Fibroblast of skin of left biceps (primary cell): ENCODE measurements at regions not wholly inside any gene's neighbourhood (a gene's known extent, or its start where the extent isn't known, plus 50 kb on each side); places are given as distances from the start of the nearest gene placed in this dataset.

Experiments
- DNase-seq, 2 experiments: peaks; one replicate each; pipeline ENCODE4 v3.0.0-alpha.2; 2013; ENCODE audit warnings: low read depth in 2 of 2

DNA sequence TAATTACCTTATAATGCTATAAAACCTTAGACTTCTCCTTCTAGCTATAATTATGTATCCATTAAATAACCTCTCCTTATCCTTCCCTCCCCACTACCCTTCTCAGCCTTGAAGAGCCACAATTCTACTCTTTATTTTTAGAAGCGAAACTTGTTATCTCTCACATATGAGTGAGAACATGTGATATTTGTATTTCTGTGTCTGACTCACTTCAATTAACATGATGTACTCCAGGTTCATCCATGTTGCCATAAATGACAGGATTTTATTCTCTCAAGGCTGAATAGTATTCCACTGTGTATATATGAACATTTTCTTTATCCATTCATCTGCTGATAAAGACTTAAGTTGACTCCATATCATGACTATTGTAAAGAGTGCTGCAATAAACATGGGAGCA is 485.6 kb downstream of the FLRT2 start:
- DNase-seq, result no peak

DNA sequence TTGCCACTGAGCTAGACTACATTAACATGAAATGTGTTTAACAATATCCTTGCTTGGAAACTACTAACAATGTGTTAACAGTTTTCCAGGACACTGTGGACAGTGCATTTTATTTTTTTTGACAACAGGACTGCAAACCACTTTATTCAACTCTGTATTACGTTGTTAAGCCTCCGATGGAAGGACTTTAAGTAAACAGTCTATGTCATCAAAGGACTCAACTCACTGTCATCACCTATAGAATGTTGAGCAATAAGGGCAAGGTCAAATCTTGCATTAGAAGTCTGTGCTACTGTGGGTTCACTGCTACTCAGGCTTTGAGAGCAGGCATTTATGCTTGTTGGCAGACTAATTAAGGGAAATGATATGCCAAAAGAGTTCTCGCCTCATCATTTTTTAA is 483.7 kb downstream of the FLRT2 start:
- DNase-seq, result no peak

DNA sequence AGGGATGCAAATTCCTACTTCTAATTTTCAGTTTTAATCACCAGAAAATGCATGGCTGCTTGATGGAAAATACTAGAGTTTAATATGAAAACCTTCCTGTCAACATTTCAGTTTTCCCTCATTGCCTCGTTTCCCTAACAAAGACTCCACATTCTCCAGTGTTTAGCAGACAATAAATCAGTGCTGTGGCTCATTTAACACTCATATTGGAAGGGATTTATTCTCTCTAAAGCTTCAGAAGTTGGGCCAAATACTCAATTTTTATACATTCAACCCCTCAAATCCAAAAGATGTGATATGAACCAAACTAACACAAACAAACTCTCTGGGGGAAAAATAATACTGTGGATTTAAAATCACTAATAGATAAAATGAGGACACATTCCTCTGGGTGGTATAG is 482.5 kb downstream of the FLRT2 start:
- no peak for DNase-seq

DNA sequence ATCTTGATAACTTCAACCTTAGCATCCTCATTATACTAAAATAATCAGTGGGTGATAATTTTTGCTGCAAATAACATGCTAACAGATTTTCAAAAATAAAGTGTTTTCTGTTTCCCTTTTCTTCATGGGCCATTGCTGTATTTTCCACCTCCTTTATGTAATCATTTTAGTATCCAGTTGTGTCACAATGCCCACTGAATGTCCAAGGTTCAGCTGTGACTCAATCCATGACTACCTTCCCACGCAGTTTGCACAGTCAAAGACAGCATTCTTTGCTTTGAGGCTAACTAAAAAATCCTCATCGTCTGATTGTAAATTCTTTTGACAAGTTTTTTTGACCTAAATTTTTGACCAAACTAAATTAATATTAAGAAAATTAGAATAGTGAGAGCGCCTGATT is 474.1 kb downstream of the FLRT2 start:
- no peak for DNase-seq

DNA sequence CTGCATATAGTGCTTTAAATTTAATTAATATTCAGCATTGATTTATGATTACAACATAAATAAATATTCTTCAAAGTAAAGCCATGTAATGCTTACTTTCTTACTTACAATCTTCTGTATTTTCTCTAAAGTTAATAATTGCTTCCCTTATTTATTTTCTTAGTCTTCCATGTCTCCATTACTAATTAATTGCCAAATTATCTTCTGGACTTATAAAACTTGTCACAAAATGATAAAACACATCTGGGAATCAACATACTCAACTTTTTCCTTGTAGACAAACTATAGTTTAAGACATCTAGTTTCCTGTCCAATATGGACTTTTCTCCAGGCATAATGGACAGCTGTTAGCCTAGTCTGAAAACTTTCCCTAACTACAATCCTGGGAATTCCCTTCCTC is 466.6 kb downstream of the FLRT2 start:
- DNase-seq, result no peak

DNA sequence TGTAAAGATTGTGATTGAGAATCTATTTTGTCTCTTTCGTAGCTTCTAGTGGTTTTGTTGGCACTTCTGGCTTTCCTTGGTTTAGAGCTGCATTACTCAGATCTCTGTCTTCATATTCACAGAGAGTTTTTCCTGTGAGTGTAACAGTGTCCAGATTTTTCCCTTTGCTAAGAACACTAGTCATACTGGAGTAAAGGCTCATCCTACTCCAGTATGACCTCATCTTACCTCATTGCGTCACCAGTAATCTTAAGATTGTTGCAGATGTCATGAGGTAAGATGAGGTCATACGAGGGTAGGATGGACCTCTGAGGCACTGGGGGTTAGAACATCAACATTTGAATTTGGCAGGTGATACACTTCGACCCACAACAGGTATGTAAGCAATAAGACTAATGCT is 461.2 kb downstream of the FLRT2 start:
- DNase-seq, result no peak

DNA sequence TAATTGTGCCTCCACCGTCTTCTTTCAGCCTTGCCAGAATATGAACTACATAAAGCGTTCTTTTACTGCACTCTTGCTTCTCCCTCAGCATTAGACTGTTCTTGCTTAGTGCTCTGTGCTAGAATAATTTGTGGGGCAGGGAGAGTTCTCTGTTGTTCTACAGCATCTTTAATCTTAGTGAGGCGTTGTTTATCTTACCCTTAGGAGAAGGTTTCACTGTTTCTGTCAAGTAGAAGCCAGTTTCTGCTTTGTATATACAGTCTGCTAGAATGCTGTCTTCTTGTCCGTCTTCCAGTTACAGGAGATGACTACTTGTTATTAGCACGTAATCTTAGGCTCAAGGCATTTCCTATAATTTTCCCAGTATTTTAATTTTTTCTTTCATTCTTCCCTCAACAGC is 458.0 kb downstream of the FLRT2 start:
- DNase-seq, result no peak

DNA sequence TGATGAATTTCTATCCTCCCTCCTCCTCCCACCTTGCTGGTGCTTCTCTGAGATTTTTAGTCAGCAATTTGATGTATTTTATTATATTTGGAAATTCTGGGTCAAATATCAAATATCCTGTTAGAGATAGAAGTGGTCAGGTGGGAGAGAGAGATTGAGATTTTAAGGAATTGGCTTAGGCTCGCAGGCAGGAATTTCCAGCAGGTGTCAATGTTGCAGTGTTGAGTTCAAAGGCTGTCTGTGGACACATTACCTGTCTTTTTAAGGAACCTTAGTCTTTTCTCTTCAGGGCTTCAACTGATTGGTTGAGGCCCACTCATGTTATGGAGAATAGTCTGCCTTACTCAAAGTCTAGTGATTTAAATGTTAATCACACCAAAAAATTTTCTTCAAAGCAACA is 457.3 kb downstream of the FLRT2 start:
- DNase-seq, result no peak

DNA sequence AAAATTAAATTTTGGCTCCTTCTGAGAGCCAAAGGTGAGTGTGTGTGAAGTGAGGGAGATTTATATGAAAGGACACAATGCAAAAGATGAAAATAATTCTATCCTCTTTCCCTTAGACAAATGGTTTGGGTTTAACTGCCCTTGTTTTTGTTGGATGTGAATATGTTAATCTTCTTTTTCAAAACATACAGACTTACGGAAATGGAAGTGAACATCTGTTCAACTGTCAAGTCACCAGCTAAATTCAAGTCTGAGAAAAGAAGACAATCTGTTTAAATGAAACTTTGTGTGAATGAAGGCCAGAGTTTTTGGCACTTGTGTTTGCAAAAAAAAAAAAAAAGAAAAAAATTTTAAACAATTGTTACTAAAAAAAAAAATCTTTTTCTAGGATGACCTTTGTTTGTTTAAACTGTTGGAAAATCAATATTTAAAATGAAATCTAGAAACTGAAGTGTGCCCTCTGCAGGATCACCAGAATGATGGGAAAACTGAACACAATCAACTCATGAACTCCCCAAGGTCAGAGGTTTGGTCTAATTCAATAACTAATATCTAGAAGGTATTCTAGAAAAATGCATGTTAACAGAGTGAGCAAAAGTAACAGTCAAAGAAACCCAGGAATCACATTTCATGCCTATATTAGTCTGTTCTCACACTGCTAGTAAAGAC is 448.8 kb downstream of the FLRT2 start:
- no peak for DNase-seq

DNA sequence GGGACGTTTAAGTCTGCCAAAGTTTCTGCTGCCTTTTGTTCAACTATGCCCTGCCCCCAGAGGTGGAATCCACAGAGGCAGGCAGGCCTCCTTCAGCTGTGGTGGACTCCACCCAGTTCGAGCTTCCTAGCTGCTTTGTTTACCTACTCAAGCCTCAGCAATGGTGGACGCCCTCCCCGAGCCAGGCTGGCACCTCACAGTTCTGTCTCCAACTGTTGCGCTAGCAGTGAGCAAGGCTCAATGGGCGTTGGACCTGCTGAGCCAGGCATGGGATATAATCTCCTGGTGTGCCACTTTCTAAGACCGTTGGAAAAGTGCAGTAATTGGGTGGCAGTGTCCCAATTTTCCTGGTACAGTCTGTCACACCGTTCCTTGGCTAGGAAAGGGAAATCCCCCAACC is 444.7 kb downstream of the FLRT2 start:
- no peak for DNase-seq

DNA sequence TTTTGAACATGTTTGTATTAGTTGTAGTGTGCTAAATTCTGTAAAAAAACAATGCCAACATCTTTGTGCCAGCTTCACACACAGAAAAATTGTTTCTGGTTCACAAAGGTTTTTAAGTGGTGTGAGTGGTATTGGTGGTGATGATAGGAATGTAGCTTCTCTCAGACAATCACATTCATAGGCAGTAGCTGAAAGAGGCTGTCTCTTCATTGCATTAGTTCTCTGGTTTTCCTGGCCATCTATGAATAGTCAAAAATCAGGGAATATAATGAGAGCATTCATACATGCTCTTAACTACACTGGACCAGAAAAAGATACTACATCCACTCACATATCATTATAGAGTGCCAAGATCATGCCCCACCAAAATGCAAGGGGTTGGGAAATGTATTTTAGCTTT is 433.5 kb downstream of the FLRT2 start:
- no peak for DNase-seq

DNA sequence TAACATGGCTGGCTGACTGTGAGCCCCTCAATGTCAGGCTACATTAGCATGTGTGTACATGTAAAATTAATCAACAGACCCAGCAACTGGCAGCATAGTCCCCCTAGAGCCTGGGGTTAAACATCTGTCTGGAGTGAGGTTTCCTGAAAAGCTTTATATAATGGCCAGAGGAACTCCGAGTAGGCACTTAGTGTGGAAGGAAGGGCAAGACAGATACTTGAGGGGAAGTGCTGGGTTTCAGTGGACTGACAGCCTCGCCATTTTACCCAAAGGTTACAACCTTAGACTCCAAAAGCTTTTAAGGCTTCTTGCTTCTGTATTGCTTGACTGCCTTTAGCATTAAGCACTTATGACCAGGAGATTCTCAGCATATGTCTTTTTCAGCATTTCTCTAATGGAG is 430.8 kb downstream of the FLRT2 start:
- DNase-seq, result no peak

DNA sequence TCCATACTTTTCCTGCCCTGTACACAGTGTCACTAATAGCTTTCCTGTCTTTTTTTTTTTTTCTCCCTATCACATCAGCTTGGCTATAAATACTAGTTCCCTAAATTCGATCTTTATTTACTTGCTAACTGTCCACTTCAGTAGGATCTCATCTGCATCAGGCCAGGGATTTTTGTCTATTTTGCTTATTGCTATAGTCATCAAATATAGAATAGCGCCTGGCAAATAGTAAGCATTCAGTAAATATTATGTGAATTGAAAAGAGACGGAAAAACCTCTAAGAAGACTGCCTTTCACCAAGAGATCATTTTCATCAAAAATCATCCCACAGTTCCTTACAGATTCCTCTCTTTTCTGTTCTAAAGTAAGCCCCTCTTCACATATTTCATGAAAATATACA is 429.1 kb downstream of the FLRT2 start:
- DNase-seq, result no peak

DNA sequence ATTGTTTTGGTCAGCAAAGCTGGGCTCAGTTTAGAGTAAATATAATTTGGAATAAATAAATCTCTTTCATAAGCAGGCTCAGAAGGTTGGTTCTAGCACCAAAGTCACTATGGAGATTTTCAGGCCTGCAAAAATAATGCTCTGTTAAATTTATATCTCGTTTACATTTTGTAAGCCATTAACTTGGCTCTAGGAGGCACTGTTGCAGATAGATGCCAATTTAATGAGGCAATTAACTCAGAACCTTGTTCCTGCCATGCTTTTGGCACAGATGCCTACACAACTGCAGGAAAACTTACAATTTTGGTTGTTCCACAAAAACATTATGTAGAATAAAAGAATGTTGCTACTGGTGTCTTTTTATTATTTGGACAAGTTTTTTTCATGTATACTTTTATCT is 428.1 kb downstream of the FLRT2 start:
- no peak for DNase-seq

DNA sequence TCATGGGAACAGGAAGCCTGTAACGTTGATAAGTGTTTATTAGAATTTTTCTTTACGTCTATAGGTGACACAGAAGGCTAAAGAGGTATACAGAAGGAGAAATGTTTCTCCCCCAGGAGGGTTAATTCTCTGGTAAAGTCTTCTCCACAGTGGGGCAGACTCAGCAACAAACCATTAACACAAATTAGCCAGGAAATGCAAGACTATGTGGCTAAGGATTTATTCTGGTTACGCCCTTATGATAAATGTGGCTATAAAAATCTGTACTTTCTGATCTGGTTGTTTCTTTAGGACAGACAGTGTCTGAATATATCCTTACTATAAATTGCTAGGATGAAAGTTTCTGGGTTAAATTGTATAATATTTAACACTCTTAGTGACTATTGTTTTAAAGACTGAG is 423.3 kb downstream of the FLRT2 start:
- no peak for DNase-seq

DNA sequence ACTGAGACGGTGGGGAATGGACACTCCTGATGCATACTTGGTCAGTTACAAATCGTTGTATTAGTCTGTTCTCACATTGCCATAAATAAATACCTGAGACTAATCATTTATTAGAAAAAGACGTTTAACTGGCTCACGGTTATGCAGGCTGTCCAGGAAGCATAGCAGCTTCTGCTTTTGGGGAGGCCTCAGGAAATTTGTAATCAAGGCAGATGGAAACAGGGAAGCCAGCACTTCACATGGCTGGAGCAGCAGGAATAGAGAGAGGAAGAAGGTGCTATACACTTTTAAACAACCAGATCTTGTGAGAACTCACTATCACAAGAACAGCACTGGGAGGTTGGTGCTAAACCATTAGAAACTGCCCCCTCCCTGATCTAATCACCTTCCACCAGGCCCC is 418.2 kb downstream of the FLRT2 start:
- no peak for DNase-seq

DNA sequence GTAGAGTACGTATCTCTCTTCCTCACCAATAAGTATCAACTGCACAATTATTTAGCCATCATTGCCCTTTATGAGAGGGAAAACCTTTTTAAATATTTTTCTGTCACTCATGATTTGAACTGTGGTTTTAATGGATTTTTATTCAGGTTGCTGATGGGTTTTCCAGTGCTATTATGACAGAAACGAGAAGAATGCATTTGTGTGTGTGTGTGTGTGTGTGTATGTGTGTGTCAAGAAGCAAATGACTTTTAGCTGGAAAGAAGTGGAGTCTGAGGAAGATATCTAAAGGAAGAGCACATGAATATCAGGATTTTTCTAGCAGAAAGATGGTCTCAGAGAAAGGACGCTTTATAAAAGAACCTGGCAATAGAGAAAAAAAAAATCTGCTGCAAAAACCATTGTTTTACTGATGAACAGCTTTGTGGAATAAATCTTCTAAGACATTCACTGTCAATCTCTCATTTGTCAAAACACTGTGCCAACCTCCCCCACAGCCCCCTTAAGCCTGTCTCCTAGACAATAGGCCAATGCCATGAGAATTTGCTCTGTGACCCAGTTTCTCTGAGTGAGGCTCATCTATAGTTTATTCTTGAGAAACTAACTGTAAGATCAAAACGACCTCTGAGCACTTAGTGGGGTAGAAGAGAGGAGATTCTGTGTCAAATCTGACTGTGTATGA is 417.7 kb downstream of the FLRT2 start:
- no peak for DNase-seq

DNA sequence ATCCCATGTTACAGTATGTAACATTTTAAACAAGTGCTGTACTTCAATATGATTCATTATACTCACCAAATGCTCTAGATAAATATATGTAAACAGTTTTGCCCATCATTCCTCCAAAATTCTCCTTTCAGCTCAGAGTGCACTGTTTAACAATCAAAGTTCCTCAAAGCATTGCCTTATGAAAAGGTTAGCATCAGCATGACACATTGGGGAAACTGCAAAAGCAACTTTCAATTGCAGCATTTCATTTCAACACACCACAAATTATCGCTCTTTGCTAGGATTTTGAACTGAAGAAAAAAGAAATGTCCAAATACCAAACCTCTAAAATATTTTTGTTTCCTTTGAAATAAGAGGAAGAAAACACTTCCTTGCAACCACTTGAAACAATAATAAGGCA is 413.2 kb downstream of the FLRT2 start:
- DNase-seq, result no peak

DNA sequence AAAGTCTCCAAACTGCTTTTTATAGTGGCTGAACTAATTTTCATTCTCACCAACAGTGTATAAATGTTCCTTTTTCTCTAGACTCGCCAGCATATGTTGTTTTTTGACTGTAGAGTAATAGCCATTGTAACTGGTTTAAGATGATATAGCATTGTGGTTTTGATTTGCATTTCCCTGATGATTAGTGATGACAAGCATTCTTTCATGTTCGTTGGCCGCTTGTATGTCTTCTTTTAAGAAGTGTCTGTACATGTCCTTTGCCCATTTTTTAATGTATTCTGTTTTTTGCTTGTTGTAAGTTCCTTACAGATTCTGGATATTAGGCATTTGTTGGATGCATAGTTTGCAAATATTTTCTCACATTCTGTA is 404.9 kb downstream of the FLRT2 start:
- no peak for DNase-seq

DNA sequence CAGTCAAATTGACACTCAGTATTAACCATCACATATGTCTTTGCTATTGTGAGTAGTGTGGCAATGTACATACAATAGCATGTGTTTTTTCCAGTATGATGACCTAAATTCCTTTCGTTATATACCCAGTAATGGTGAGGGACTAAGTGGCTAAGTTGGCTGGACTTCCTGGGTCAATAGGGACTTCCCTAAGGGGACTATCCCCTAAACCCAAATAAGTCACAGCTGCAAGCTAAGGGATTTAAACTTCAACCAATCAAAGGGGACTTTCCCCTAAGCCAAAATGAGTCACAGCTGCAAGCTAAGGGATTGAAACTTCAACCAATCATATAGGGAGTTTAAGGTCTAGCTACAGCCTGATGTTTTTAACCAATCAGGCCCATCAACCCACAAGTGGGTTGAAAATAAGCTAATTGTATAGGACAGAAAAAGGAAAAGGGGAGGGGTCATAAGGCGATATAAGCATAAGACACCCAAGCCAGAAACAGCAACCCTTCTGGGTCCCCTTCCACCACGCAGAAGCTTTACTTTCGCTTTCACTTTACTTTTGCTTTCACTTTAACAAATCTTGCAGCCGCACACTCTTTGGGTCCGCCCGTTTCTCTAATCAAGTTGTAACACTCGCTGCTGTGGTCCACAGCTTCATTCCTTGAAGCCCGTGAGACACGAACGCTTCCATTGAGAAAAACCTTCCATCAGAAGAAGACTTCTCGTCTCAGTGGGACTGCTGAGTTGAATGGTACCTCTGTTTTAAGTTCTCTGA is 404.4 kb downstream of the FLRT2 start:
- no peak for DNase-seq

DNA sequence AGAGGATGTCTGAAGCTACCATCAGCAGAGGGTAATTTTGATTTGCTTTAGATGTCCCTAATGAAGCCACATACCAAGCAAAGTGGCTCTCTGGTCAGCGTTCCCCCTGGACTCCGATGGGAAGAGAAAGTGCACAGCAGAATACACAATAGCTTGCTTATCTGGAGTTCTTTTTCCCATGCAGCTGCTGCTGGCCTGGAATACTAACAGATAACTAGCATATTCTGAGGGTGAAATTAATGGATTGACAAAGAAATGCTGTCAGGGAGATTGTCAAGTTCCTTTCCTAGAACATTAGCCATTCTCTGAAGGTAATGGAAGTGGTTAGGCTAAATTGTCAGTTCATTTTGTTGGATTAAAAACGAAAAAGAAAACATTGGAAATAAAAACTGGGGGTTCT is 391.3 kb downstream of the FLRT2 start:
- no peak for DNase-seq

DNA sequence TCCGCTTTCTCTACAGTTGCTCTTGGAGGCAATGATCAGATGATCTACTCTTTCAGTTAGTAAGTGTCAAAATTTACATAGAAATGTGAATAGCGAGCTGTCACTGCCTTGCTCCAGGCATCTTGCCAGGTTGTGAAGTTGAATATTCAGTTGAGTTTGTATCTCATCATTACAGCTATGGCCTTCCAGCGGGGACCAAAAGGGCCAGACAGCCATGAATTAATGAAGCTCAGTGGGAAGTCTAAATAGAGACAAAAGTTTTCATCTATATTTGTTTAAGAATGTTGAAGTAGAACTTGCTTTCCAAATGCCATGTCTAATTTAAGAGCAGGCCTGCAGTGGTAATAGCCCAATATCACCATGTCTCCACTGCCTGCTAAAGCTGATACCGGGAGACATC is 387.8 kb downstream of the FLRT2 start:
- DNase-seq, result no peak

DNA sequence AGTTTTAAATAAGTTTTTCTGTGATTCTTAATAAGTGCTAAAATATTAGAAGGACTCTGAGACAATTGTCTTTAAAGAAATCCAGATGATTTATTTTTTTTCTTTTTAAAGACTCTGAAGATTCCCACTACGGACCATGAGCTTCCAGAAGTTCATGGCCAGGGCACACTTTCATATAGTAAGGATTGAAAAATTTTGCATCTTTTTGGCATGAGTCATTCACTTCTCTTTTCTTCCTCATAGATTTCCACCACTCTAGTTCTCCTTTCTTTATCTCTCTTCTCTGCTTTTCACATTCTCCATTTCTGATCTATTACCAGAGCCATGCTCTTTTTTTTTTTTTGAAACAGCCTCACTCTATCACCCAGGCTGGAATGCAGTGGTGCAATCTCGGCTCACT is 385.8 kb downstream of the FLRT2 start:
- DNase-seq, result no peak
